Effector memory CD8-positive, alpha-beta T cell (primary cell): ENCODE measurements at regions not wholly inside any gene's neighbourhood (a gene's known extent, or its start where the extent isn't known, plus 50 kb on each side); places are given as distances from the start of the nearest gene placed in this dataset.
A peak's percentile ranks its signal among the peaks of the same experiment; 100 is the strongest.

Experiments
- ATAC-seq: fragments of 150-1000 bp; cut with Tn5 transposase; replicated peaks from 2 replicates; pipeline ENCODE4 v1.10.0; 2021; ENCODE audit warnings: mild to moderate bottlenecking, moderate library complexity
- DNase-seq, 3 experiments: peaks; one replicate each; pipeline ENCODE4 v3.0.0; 2021
- H3K27ac Mint-ChIP-seq, 2 donors: one replicate each; pipeline ENCODE4 v1.8.0; 2022; ENCODE audit warnings: mild to moderate bottlenecking in 2 of 2, mixed read lengths in 2 of 2, moderate library complexity in 2 of 2
- H3K27me3 Mint-ChIP-seq, 2 donors: one replicate each; pipeline ENCODE4 v1.8.0; 2022; ENCODE audit warnings: mixed read lengths in 2 of 2
- H3K36me3 Mint-ChIP-seq: one replicate; pipeline ENCODE4 v1.8.0; 2022; ENCODE audit warnings: mild to moderate bottlenecking, moderate library complexity, mixed read lengths; ENCODE audit not compliant: insufficient read depth
- H3K4me1 Mint-ChIP-seq, 2 donors: one replicate each; pipeline ENCODE4 v1.8.0; 2022; ENCODE audit warnings: low read depth in 2 of 2, mixed read lengths in 2 of 2
- H3K4me3 Mint-ChIP-seq, 2 donors: one replicate each; pipeline ENCODE4 v1.8.0; 2022; ENCODE audit warnings: mild to moderate bottlenecking in 2 of 2, mixed read lengths in 2 of 2, moderate library complexity in 2 of 2
- H3K9me3 Mint-ChIP-seq, 2 donors: one replicate each; pipeline ENCODE4 v1.8.0; 2022; ENCODE audit warnings: mixed read lengths in 2 of 2

GRCh38 chr19:30148039-30148790 lies 206.2 kb downstream of the URI1 start:
- no peak overlapping the region for H3K4me3 Mint-ChIP-seq
- ATAC-seq (no peak), DNase-seq (no peak)
- peaks cover 14 to 45% of the 10 kb centered on the region in 2 donors for H3K27me3 Mint-ChIP-seq
- no peaks in the 10 kb centered on the region for H3K4me1 Mint-ChIP-seq
- no peaks in the 10 kb centered on the region for H3K9me3 Mint-ChIP-seq
- no peaks in the 10 kb centered on the region for H3K36me3 Mint-ChIP-seq
- H3K27ac Mint-ChIP-seq = no peak overlapping the region

- peaks cover 12 to 47% of the 10 kb centered on the region in 2 donors for H3K27me3 Mint-ChIP-seq
- H3K4me1 Mint-ChIP-seq = no peaks in the 10 kb centered on the region
These were observed 206.8 kb downstream of the URI1 start for GRCh38 chr19:30148803-30149202.

GRCh38 chr19:30149300-30149699 lies 207.3 kb downstream of the URI1 start:
- H3K4me3 Mint-ChIP-seq = no peak overlapping the region
- no peaks in the 10 kb centered on the region for H3K9me3 Mint-ChIP-seq
- H3K36me3 Mint-ChIP-seq = no peaks in the 10 kb centered on the region
- no peak overlapping the region for H3K27ac Mint-ChIP-seq
- H3K27me3 Mint-ChIP-seq = peaks cover 15 to 44% of the 10 kb centered on the region in 2 donors
- no peak for DNase-seq
- H3K4me1 Mint-ChIP-seq = no peaks in the 10 kb centered on the region
- ATAC-seq = no peak

More at GRCh38 chr19:30148803-30149202, 206.8 kb downstream of the URI1 start:
- Mint-ChIP-seq H3K9me3 (no peaks in the 10 kb centered on the region), H3K27ac (no peak overlapping the region), H3K4me3 (no peak overlapping the region), H3K36me3 (no peaks in the 10 kb centered on the region)
- ATAC-seq = no peak
- no peak for DNase-seq

- no peaks in the 10 kb centered on the region for H3K4me1 Mint-ChIP-seq
- no peak overlapping the region for H3K27ac Mint-ChIP-seq
- DNase-seq (no peak), ATAC-seq (no peak)
- peaks cover 22 to 56% of the 10 kb centered on the region in 2 donors for H3K27me3 Mint-ChIP-seq
- no peaks in the 10 kb centered on the region for H3K9me3 Mint-ChIP-seq
- H3K4me3 Mint-ChIP-seq = no peak overlapping the region
- H3K36me3 Mint-ChIP-seq = no peaks in the 10 kb centered on the region
These were observed 208.6 kb downstream of the URI1 start for GRCh38 chr19:30150626-30151025.

- Mint-ChIP-seq H3K4me3 (no peak overlapping the region), H3K4me1 (no peaks in the 10 kb centered on the region), H3K36me3 (no peaks in the 10 kb centered on the region), H3K27ac (peak overlapping the region in 1 of 2 donors; percentile 20), H3K27me3 (peaks cover 24 to 60% of the 10 kb centered on the region in 2 donors), H3K9me3 (no peaks in the 10 kb centered on the region)
- ATAC-seq (no peak), DNase-seq (no peak)
These were observed 209.0 kb downstream of the URI1 start for GRCh38 chr19:30151081-30151480.

GRCh38 chr19:30152510-30153291 lies 210.7 kb downstream of the URI1 start:
- H3K4me3 Mint-ChIP-seq = no peak overlapping the region
- no peaks in the 10 kb centered on the region for H3K36me3 Mint-ChIP-seq
- H3K9me3 Mint-ChIP-seq = no peaks in the 10 kb centered on the region
- no peak overlapping the region for H3K27ac Mint-ChIP-seq
- ATAC-seq = no peak
- peaks cover 28 to 68% of the 10 kb centered on the region in 2 donors for H3K27me3 Mint-ChIP-seq
- DNase-seq = no peak
- H3K4me1 Mint-ChIP-seq = no peaks in the 10 kb centered on the region

GRCh38 chr19:30153326-30154210 lies 211.5 kb downstream of the URI1 start:
- Mint-ChIP-seq H3K36me3 (no peaks in the 10 kb centered on the region), H3K27me3 (peaks cover 28 to 62% of the 10 kb centered on the region in 2 donors), H3K27ac (no peak overlapping the region), H3K9me3 (no peaks in the 10 kb centered on the region), H3K4me3 (no peak overlapping the region), H3K4me1 (no peaks in the 10 kb centered on the region)
- DNase-seq = no peak
- no peak for ATAC-seq

- Mint-ChIP-seq H3K27ac (peak overlapping the region in 1 of 2 donors; percentile 81), H3K9me3 (no peaks in the 10 kb centered on the region), H3K36me3 (no peaks in the 10 kb centered on the region), H3K4me3 (no peak overlapping the region), H3K27me3 (peaks cover 20 to 54% of the 10 kb centered on the region in 2 donors), H3K4me1 (no peaks in the 10 kb centered on the region)
- no peak for ATAC-seq
- DNase-seq = no peak
These were observed 212.4 kb downstream of the URI1 start for GRCh38 chr19:30154410-30154809.

GRCh38 chr19:30155381-30156200 lies 213.6 kb downstream of the URI1 start:
- Mint-ChIP-seq H3K27me3 (peaks cover 19 to 44% of the 10 kb centered on the region in 2 donors), H3K4me1 (no peaks in the 10 kb centered on the region), H3K9me3 (no peaks in the 10 kb centered on the region), H3K27ac (no peak overlapping the region), H3K4me3 (no peak overlapping the region), H3K36me3 (no peaks in the 10 kb centered on the region)
- no peak for DNase-seq
- no peak for ATAC-seq

GRCh38 chr19:30156646-30157045 lies 214.6 kb downstream of the URI1 start:
- Mint-ChIP-seq H3K4me1 (no peaks in the 10 kb centered on the region), H3K9me3 (no peaks in the 10 kb centered on the region), H3K4me3 (no peak overlapping the region), H3K36me3 (no peaks in the 10 kb centered on the region), H3K27me3 (peaks cover 19 to 37% of the 10 kb centered on the region in 2 donors), H3K27ac (no peak overlapping the region)
- ATAC-seq (no peak), DNase-seq (no peak)

GRCh38 chr19:30158067-30158892 lies 213.9 kb upstream of the ZNF536 start:
- Mint-ChIP-seq H3K4me3 (no peak overlapping the region), H3K27ac (no peak overlapping the region), H3K9me3 (no peaks in the 10 kb centered on the region), H3K4me1 (no peaks in the 10 kb centered on the region), H3K36me3 (no peaks in the 10 kb centered on the region), H3K27me3 (peaks cover 19 to 36% of the 10 kb centered on the region in 2 donors)
- DNase-seq (no peak), ATAC-seq (no peak)

GRCh38 chr19:30158893-30159245 lies 213.3 kb upstream of the ZNF536 start:
- Mint-ChIP-seq H3K4me3 (no peak overlapping the region), H3K9me3 (no peaks in the 10 kb centered on the region), H3K4me1 (no peaks in the 10 kb centered on the region), H3K36me3 (no peaks in the 10 kb centered on the region), H3K27me3 (peaks cover 17 to 37% of the 10 kb centered on the region in 2 donors), H3K27ac (no peak overlapping the region)
- DNase-seq = no peak
- no peak for ATAC-seq
